ENCODE measurements at regions not wholly inside any gene's neighbourhood (a gene's known extent, or its start where the extent isn't known, plus 50 kb on each side); places are given as distances from the start of the nearest gene placed in this dataset.

- DNase-seq (ENCODE audit: low read depth in 1 of 2, low spot score in 1 of 2), result no peak
These were observed 203.9 kb upstream of the BLID start for GRCh38 chr11:122319691-122320620.

- no peak for DNase-seq (ENCODE audit: low read depth in 1 of 2, low spot score in 1 of 2)
These were observed 203.1 kb upstream of the BLID start for GRCh38 chr11:122319085-122319484.

GRCh38 chr11:122317305-122317704, 201.3 kb upstream of the BLID start:
- no peak for DNase-seq (ENCODE audit: low read depth in 1 of 2, low spot score in 1 of 2)

- no peak for DNase-seq (ENCODE audit: low read depth in 1 of 2, low spot score in 1 of 2)
These were observed 197.6 kb upstream of the BLID start for GRCh38 chr11:122313581-122313980.

GRCh38 chr11:122311216-122311755, 195.3 kb upstream of the BLID start:
- DNase-seq (ENCODE audit: low read depth in 1 of 2, low spot score in 1 of 2), result no peak

- no peak for DNase-seq (ENCODE audit: low read depth in 1 of 2, low spot score in 1 of 2)
These were observed 194.8 kb upstream of the BLID start for GRCh38 chr11:122310766-122311165.

GRCh38 chr11:122309262-122309925, 193.4 kb upstream of the BLID start:
- DNase-seq (ENCODE audit: low read depth in 1 of 2, low spot score in 1 of 2), result no peak

- DNase-seq (ENCODE audit: low read depth in 1 of 2, low spot score in 1 of 2), result no peak
These were observed 192.2 kb upstream of the BLID start for GRCh38 chr11:122308226-122308625.

- DNase-seq (ENCODE audit: low read depth in 1 of 2, low spot score in 1 of 2), result no peak
These were observed 191.5 kb upstream of the BLID start for GRCh38 chr11:122307476-122308035.

- no peak for DNase-seq (ENCODE audit: low read depth in 1 of 2, low spot score in 1 of 2)
These were observed 190.9 kb upstream of the BLID start for GRCh38 chr11:122306831-122307391.

- DNase-seq (ENCODE audit: low read depth in 1 of 2, low spot score in 1 of 2), result no peak
These were observed 189.7 kb upstream of the BLID start for GRCh38 chr11:122305426-122306320.

GRCh38 chr11:122304973-122305372, 189.0 kb upstream of the BLID start:
- no peak for DNase-seq (ENCODE audit: low read depth in 1 of 2, low spot score in 1 of 2)

GRCh38 chr11:122304306-122304705, 188.3 kb upstream of the BLID start:
- no peak for DNase-seq (ENCODE audit: low read depth in 1 of 2, low spot score in 1 of 2)

GRCh38 chr11:122294041-122294440, 178.0 kb upstream of the BLID start:
- DNase-seq (ENCODE audit: low read depth in 1 of 2, low spot score in 1 of 2), result no peak

GRCh38 chr11:122293296-122294023, 177.4 kb upstream of the BLID start:
- DNase-seq (ENCODE audit: low read depth in 1 of 2, low spot score in 1 of 2), result no peak

- no peak for DNase-seq (ENCODE audit: low read depth in 1 of 2, low spot score in 1 of 2)
These were observed 171.4 kb upstream of the BLID start for GRCh38 chr11:122287401-122287800.

- DNase-seq (ENCODE audit: low read depth in 1 of 2, low spot score in 1 of 2), result no peak
These were observed 169.3 kb upstream of the BLID start for GRCh38 chr11:122285070-122285988.

- no peak for DNase-seq (ENCODE audit: low read depth in 1 of 2, low spot score in 1 of 2)
These were observed 164.9 kb upstream of the BLID start for GRCh38 chr11:122280870-122281269.

GRCh38 chr11:122279194-122279593, 163.2 kb upstream of the BLID start:
- no peak for DNase-seq (ENCODE audit: low read depth in 1 of 2, low spot score in 1 of 2)

Data from stimulated activated CD4-positive, alpha-beta T cell treated with anti-CD3 and anti-CD28 coated beads, Interleukin-15, amount 100 ng/mL, for 1 hour (primary cell).